HepG2 (cell line): ENCODE measurements at regions not wholly inside any gene's neighbourhood (a gene's known extent, or its start where the extent isn't known, plus 50 kb on each side); places are given as distances from the start of the nearest gene placed in this dataset.

Experiments used
- ATAC-seq: fragments of 200-7000 bp; cut with Tn5 transposase; 3 replicates; pipeline ENCODE4 v1.9.1; 2020; ENCODE audit warnings: mild to moderate bottlenecking, moderate library complexity
- BruUV-seq: library from RNA; stranded (reverse); fragments of 400-500 nt; replicated peaks from 2 replicates; lab custom pipeline; 2021; lab: Mats Ljungman, UMichigan
- CTCF ChIA-PET: fragments of 300-600 bp; formaldehyde crosslinking; extraction: SDS; loops from one replicate; lab custom pipeline; 2021; ENCODE audit warnings: low total read pairs, inconsistent platforms, low intra/inter-chr PET ratio; lab: Yijun Ruan, JAX
- POLR2A ChIA-PET: fragments of 350-600 bp; sonication (Branson Sonifier 250); formaldehyde crosslinking; loops from one replicate; lab custom pipeline; 2020; ENCODE audit warnings: antibody characterized with exemption, inconsistent platforms; lab: Yijun Ruan, JAX
- DNase-seq: peaks from one replicate; pipeline ENCODE4 v3.0.0-alpha.2; 2015; ENCODE audit warnings: low spot score
- FAIRE-seq: peaks from 3 replicates; lab custom pipeline; 2011; peaks lifted over from hg19 to GRCh38; lab: Jason Lieb, UNC
- H2AFZ ChIP-seq: one replicate; pipeline ENCODE4 v1.6.1; 2011; ENCODE audit warnings: low read length, inconsistent platforms
- H3K27ac ChIP-seq: fragments of 300-600 bp; 3 replicates; pipeline ENCODE4 v1.8.0; 2011; ENCODE audit warnings: mixed run types, mild to moderate bottlenecking, mixed read lengths, low read length, inconsistent platforms; ENCODE audit not compliant: insufficient read depth; ENCODE audit errors: extremely low read length
- H3K27me3 ChIP-seq, 2 experiments: fragments of 200-600 bp in 1 of 2; 2 replicates in 1 of 2; 3 replicates in 1 of 2; pipeline versions ENCODE4 v1.6.0 to v1.8.0; 2011; ENCODE audit warnings: low read length in 2 of 2, mild to moderate bottlenecking in 2 of 2, moderate library complexity in 2 of 2, inconsistent platforms in 1 of 2; ENCODE audit not compliant: insufficient read depth in 2 of 2, control insufficient read depth in 1 of 2
- H3K36me3 ChIP-seq, 2 experiments: fragments of 200-600 bp in 1 of 2; replicated peaks in 1 of 2; 2 replicates in 1 of 2; 3 replicates in 1 of 2; pipeline versions ENCODE4 v1.5.1 to v1.8.0; 2011; ENCODE audit warnings: low read length in 2 of 2, inconsistent platforms in 1 of 2; ENCODE audit not compliant: insufficient read depth in 2 of 2, control insufficient read depth in 1 of 2
- H3K4me1 ChIP-seq: 2 replicates; pipeline ENCODE4 v1.5.1; 2012; ENCODE audit warnings: low read length, inconsistent platforms; ENCODE audit not compliant: insufficient read depth
- H3K4me2 ChIP-seq: 2 replicates; pipeline ENCODE4 v1.6.0; 2011; ENCODE audit warnings: low read depth, low read length, inconsistent platforms
- H3K4me3 ChIP-seq, 3 experiments: fragments of 200-600 bp in 1 of 3; sonication (generic), shearing (Covaris generic) in 1 of 3; replicated peaks in 1 of 3; 2 replicates each; pipeline ENCODE4 v1.5.1; 2011 to 2016; ENCODE audit warnings: low read length in 3 of 3, inconsistent platforms in 2 of 3, low read depth in 2 of 3, mild to moderate bottlenecking in 2 of 3, control low read depth in 1 of 3, mixed read lengths in 1 of 3; ENCODE audit not compliant: insufficient read depth in 1 of 3
- H3K79me2 ChIP-seq: one replicate; pipeline ENCODE4 v1.6.1; 2011; ENCODE audit warnings: low read length, inconsistent platforms; ENCODE audit not compliant: insufficient read depth
- H3K9ac ChIP-seq: 2 replicates; pipeline ENCODE4 v1.6.0; 2011; ENCODE audit warnings: mild to moderate bottlenecking, low read depth, low read length, inconsistent platforms; ENCODE audit not compliant: insufficient read depth
- H3K9me3 ChIP-seq: 2 replicates; pipeline ENCODE4 v1.5.1; 2012; ENCODE audit warnings: mild to moderate bottlenecking, low read length
- H4K20me1 ChIP-seq: 2 replicates; pipeline ENCODE4 v1.6.0; 2011; ENCODE audit warnings: inconsistent platforms, mild to moderate bottlenecking, low read length, moderate library complexity; ENCODE audit not compliant: insufficient read depth
- ATM ChIP-seq: fragments of 450-650 bp; IDR thresholded peaks from 2 replicates; pipeline ENCODE4 v1.7.1; 2017; ENCODE audit warnings: mild to moderate bottlenecking, borderline replicate concordance
- EHMT2 ChIP-seq: fragments of 200-600 bp; sonication (generic); IDR thresholded peaks from 2 replicates; pipeline ENCODE4 v1.7.0; 2017; ENCODE audit warnings: antibody characterized with exemption, low read depth, low read length, borderline replicate concordance
- HNRNPH1 ChIP-seq: fragments of 200-400 bp; formaldehyde crosslinking; optimal IDR thresholded peaks from 2 replicates; pipeline ENCODE3; 2017; ENCODE audit warnings: mild to moderate bottlenecking, low read depth, low read length
- NR3C1 ChIP-seq: sonication (generic); formaldehyde crosslinking; IDR thresholded peaks from 2 replicates; pipeline ENCODE4 v1.4.0; 2020; ENCODE audit warnings: missing genetic modification reagents
- PHB2 ChIP-seq: fragments of 450-650 bp; IDR thresholded peaks from 2 replicates; pipeline ENCODE4 v1.6.1; 2018; ENCODE audit not compliant: partially characterized antibody
- RBM22 ChIP-seq: fragments of 200-400 bp; formaldehyde crosslinking; optimal IDR thresholded peaks from 2 replicates; pipeline ENCODE3; 2017; ENCODE audit warnings: mild to moderate bottlenecking, low read length, moderate library complexity
- RFXANK ChIP-seq: IDR thresholded peaks from 2 replicates; pipeline ENCODE4 v1.6.1; 2016
- TRIM24 ChIP-seq: sonication (generic); formaldehyde crosslinking; IDR thresholded peaks from 2 replicates; pipeline ENCODE4 v1.8.0; 2022; ENCODE audit warnings: mild to moderate bottlenecking, missing genetic modification reagents
- ZC3H13 ChIP-seq: sonication (generic); formaldehyde crosslinking; IDR thresholded peaks from 2 replicates; pipeline ENCODE4 v1.8.1; 2023; ENCODE audit warnings: mild to moderate bottlenecking, missing genetic modification reagents, moderate library complexity
- ZFP36L1 ChIP-seq: sonication (generic); formaldehyde crosslinking; IDR thresholded peaks from 2 replicates; pipeline ENCODE4 v1.8.0; 2022; ENCODE audit warnings: mild to moderate bottlenecking, missing genetic modification reagents, moderate library complexity
- ZFP37 ChIP-seq: sonication (generic); formaldehyde crosslinking; IDR thresholded peaks from 2 replicates; pipeline ENCODE4 v1.4.0; 2020; ENCODE audit warnings: missing genetic modification reagents, borderline replicate concordance
- ZNF441 ChIP-seq: sonication (generic); formaldehyde crosslinking; IDR thresholded peaks from 2 replicates; pipeline ENCODE4 v1.7.0; 2021; ENCODE audit warnings: missing genetic modification reagents, borderline replicate concordance
- ZNF510 ChIP-seq: sonication (generic); formaldehyde crosslinking; IDR thresholded peaks from 2 replicates; pipeline ENCODE4 v1.4.0; 2020; ENCODE audit warnings: low read depth, mild to moderate bottlenecking, missing genetic modification reagents
- ZNF644 ChIP-seq: IDR thresholded peaks from 2 replicates; pipeline ENCODE4 v1.6.1; 2016; ENCODE audit warnings: low read depth
- ZNF766 ChIP-seq: sonication (generic); formaldehyde crosslinking; IDR thresholded peaks from 2 replicates; pipeline ENCODE4 v1.5.0; 2020; ENCODE audit warnings: missing genetic modification reagents, borderline replicate concordance
- whole genome bisulfite sequencing: methylation state at CpG from one replicate; pipeline ENCODE4 v1.1.6; 2017; ENCODE audit warnings: low lambda C conversion rate; 5-methylcytosine and 5-hydroxymethylcytosine counted together
- in situ Hi-C: cut with HindIII; loops from 2 replicates; pipeline ENCODE4 v1.10.0; 2017; ENCODE audit warnings: low pct_unique_long_range_greater_than_20kb; ENCODE audit not compliant: extremely low pct_ligation_motif_present
- intact Hi-C: fragments of 100-400 bp; cut with micrococcal nuclease; formaldehyde crosslinking; loops from one replicate; pipeline ENCODE4 v1.10.0; 2022; ENCODE audit not compliant: unreplicated experiment
- TF ChIP-seq, protein P1 (sequence below): sonication (generic); formaldehyde crosslinking; IDR thresholded peaks from 2 replicates; pipeline ENCODE4 v1.9.0; 2022; ENCODE audit warnings: missing genetic modification reagents, mild to moderate bottlenecking, borderline replicate concordance
- TF ChIP-seq, protein P2 (sequence below): sonication (generic); formaldehyde crosslinking; IDR thresholded peaks from 2 replicates; pipeline ENCODE4 v1.4.0; 2020; ENCODE audit warnings: missing genetic modification reagents, borderline replicate concordance
- TF ChIP-seq, protein P3 (sequence below): sonication (generic); formaldehyde crosslinking; IDR thresholded peaks from 2 replicates; pipeline ENCODE4 v1.4.0; 2020; ENCODE audit warnings: missing genetic modification reagents, borderline replicate concordance

DNA sequence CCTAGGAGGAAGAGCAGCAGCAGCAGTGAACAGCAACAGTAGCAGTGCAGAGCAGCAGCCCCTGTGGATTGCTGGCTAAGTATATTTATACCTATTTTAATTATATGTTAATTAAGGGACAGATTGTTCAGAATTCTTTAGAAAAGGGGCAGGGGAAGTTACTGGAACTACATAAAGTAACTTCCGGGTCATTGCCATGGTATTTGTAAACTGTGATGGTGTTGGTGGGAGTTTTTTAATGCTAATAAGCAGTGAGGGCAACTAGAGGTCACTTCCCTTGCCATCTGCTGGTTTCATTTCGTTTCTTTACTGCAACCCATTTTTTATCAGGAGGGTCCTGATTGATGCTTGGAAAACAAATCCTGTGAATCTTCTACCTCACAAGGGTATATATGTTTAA, 229.8 kb upstream of the PODXL start:
- in situ Hi-C loops (no loop called here), intact Hi-C loops (no loop called here)
- ChIA-PET POLR2A (no interaction called here), CTCF (no interaction called here)
- H3K27ac ChIP-seq: no peak overlapping the region
- TF ChIP-seq ZNF510 (no peak), PHB2 (no peak), ZNF766 (CRISPR knock-in tag) (no peak), TRIM24 (CRISPR knock-in tag) (no peak), RFXANK (CRISPR knock-in tag) (no peak), ZNF644 (CRISPR knock-in tag) (no peak), RBM22 (no peak), ATM (no peak), EHMT2 (no peak)
- H3K79me2 ChIP-seq: no peaks in the 10 kb centered on the region
- DNase-seq: no peak
- H3K4me1 ChIP-seq: no peaks in the 10 kb centered on the region
- H4K20me1 ChIP-seq: no peaks in the 10 kb centered on the region
- 5% methylated on average over 2 of the region's 2 CpGs for WGBS
- H3K27me3 ChIP-seq: peaks cover 2 to 13% of the 10 kb centered on the region in 2 experiments; a peak in 2 of 5 replicates
- H3K9me3 ChIP-seq: no peaks in the 10 kb centered on the region
- no TSS peak for BruUV-seq
- ATAC-seq: no peak
- no peaks in the 10 kb centered on the region for H3K36me3 ChIP-seq
- H3K4me2 ChIP-seq: no peak overlapping the region
- no peak overlapping the region for H3K9ac ChIP-seq
- H2AFZ ChIP-seq: no peak overlapping the region
- no peak for FAIRE-seq
- no peak overlapping the region for H3K4me3 ChIP-seq

DNA sequence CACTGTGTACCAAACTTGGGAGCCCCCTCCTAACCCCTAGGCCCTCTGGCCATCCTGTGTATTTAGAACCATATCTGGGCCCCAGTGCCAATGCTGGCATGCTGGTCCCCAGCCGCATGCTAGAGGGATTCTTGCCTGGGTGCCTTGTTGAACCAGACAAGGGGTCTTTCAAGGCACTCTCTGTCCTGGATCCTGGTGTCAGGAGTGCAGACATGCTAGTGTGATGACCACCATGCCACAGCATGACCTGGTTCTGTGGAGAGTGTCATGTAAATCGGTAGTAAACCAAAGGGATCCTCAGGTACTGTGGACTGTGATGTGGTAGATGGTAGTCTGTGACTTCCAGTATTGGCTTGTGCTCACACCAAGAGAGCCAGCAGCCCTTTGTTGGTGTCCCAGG, 222.2 kb upstream of the PODXL start:
- no peaks in the 10 kb centered on the region for H3K36me3 ChIP-seq
- intact Hi-C loops: no loop called here
- no peaks in the 10 kb centered on the region for H3K79me2 ChIP-seq
- FAIRE-seq (no peak), ATAC-seq (no peak), DNase-seq (no peak)
- H3K4me1 ChIP-seq: no peaks in the 10 kb centered on the region
- no peak overlapping the region for H3K27ac ChIP-seq
- H4K20me1 ChIP-seq: no peaks in the 10 kb centered on the region
- POLR2A ChIA-PET: no interaction called here
- H3K9me3 ChIP-seq: no peaks in the 10 kb centered on the region
- CTCF ChIA-PET: no interaction called here
- 8% methylated on average over 2 of the region's 2 CpGs for WGBS
- no TSS peak for BruUV-seq
- no peak overlapping the region for H2AFZ ChIP-seq
- in situ Hi-C loops: no loop called here
- H3K4me3 ChIP-seq: no peak overlapping the region
- H3K9ac ChIP-seq: no peak overlapping the region
- H3K4me2 ChIP-seq: no peak overlapping the region
- H3K27me3 ChIP-seq: peaks cover 2 to 14% of the 10 kb centered on the region in 2 experiments; a peak in 2 of 5 replicates
- no peak for TF ChIP-seq ZFP36L1 (CRISPR knock-in tag)
- no peak for TF ChIP-seq ZFP37 (CRISPR knock-in tag)
- TF ChIP-seq, protein P1, sequence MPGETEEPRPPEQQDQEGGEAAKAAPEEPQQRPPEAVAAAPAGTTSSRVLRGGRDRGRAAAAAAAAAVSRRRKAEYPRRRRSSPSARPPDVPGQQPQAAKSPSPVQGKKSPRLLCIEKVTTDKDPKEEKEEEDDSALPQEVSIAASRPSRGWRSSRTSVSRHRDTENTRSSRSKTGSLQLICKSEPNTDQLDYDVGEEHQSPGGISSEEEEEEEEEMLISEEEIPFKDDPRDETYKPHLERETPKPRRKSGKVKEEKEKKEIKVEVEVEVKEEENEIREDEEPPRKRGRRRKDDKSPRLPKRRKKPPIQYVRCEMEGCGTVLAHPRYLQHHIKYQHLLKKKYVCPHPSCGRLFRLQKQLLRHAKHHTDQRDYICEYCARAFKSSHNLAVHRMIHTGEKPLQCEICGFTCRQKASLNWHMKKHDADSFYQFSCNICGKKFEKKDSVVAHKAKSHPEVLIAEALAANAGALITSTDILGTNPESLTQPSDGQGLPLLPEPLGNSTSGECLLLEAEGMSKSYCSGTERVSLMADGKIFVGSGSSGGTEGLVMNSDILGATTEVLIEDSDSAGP (CRISPR knock-in tag): no peak
- TF ChIP-seq HNRNPH1: no peak
- TF ChIP-seq ZC3H13: no peak
- TF ChIP-seq, protein P2, sequence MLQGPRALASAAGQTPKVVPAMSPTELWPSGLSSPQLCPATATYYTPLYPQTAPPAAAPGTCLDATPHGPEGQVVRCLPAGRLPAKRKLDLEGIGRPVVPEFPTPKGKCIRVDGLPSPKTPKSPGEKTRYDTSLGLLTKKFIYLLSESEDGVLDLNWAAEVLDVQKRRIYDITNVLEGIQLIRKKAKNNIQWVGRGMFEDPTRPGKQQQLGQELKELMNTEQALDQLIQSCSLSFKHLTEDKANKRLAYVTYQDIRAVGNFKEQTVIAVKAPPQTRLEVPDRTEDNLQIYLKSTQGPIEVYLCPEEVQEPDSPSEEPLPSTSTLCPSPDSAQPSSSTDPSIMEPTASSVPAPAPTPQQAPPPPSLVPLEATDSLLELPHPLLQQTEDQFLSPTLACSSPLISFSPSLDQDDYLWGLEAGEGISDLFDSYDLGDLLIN (CRISPR knock-in tag): no peak
- TF ChIP-seq NR3C1 (CRISPR knock-in tag): no peak
- TF ChIP-seq ZNF441 (CRISPR knock-in tag): no peak
- TF ChIP-seq, protein P3, sequence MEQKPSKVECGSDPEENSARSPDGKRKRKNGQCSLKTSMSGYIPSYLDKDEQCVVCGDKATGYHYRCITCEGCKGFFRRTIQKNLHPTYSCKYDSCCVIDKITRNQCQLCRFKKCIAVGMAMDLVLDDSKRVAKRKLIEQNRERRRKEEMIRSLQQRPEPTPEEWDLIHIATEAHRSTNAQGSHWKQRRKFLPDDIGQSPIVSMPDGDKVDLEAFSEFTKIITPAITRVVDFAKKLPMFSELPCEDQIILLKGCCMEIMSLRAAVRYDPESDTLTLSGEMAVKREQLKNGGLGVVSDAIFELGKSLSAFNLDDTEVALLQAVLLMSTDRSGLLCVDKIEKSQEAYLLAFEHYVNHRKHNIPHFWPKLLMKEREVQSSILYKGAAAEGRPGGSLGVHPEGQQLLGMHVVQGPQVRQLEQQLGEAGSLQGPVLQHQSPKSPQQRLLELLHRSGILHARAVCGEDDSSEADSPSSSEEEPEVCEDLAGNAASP (CRISPR knock-in tag): no peak
